GM21360 (cell line): ENCODE measurements at regions not wholly inside any gene's neighbourhood (a gene's known extent, or its start where the extent isn't known, plus 50 kb on each side); places are given as distances from the start of the nearest gene placed in this dataset.
"Not testable (repeated sequence)": the region's sequence is repeated elsewhere in the genome, so short reads cannot be mapped to it uniquely, and the experiment has no call there.

Experiments used
- ATAC-seq: cut with Tn5 transposase; IDR thresholded peaks from one replicate; pipeline ENCODE4 v1.9.1; 2021; ENCODE audit warnings: mild to moderate bottlenecking, moderate library complexity; ENCODE audit not compliant: unreplicated experiment

GRCh38 chr4:66766557-66766956 lies 778.7 kb downstream of the CENPC start:
- no peak for ATAC-seq

GRCh38 chr4:66750273-66750672 lies 795.0 kb downstream of the CENPC start:
- ATAC-seq = no peak

DNA sequence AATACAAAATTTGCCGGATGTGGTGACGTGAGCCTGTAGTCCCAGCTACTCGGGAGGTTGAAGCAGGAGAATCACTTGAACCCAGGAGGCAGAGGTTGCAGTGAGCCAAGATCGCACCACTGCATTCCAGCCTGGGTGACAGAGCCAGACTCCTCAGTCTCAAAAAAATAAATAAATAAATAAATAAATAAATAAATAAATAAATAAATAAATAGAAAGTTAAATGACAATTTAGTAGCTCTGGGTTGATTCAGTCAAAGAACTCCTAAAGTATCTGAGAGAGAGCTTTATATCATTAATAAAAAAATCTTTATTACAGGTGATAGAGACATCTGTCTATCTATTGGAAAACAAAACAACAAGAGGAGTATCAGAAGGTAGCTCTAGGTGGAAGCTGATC lies 798.4 kb downstream of the CENPC start:
- ATAC-seq = not testable (repeated sequence)

GRCh38 chr4:66741081-66741480 lies 804.2 kb downstream of the CENPC start:
- ATAC-seq = no peak

DNA sequence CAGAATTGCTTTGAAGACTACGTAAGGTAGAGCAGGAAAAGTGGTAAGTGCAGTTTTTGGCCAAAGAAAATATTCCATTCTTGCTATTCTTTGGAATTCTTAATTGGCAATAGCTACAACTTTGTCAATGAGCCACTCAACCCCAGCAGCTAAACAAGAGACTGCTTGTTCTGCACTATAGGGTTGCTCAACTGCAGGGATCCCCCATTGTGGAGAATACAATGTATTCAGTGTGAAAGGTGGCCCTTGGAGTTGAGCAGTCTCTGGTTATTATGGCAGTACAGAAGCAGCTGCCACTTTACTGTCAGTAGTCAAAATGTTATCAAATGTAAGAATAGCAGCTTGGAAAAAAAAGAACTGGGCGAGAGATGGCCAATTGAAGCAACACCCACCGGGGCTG lies 808.7 kb downstream of the CENPC start:
- ATAC-seq = no peak

- ATAC-seq = no peak
These were observed 817.0 kb downstream of the CENPC start for GRCh38 chr4:66728280-66728679.

- not testable (repeated sequence) for ATAC-seq
These were observed 832.9 kb downstream of the CENPC start for GRCh38 chr4:66712301-66712921.

GRCh38 chr4:66704243-66704642 lies 841.1 kb downstream of the CENPC start:
- ATAC-seq = no peak

DNA sequence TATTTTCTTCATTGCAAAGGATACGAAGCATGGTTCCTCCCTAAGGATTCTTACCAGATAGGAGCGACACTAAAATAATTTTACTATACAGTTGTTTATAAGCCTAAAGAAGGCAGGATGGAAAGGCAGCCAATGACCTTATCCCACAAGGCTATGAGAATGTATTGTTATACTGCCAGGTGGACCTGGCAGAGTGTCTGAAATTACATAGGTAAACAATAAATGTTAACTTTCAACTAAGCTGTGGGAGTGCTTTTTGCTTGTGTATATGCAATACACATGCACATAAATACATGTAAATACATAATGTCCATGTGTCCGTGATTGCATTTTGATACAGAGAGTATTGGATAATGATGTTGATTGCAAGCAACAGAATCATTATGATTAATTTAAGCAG lies 850.6 kb downstream of the CENPC start:
- ATAC-seq = no peak

DNA sequence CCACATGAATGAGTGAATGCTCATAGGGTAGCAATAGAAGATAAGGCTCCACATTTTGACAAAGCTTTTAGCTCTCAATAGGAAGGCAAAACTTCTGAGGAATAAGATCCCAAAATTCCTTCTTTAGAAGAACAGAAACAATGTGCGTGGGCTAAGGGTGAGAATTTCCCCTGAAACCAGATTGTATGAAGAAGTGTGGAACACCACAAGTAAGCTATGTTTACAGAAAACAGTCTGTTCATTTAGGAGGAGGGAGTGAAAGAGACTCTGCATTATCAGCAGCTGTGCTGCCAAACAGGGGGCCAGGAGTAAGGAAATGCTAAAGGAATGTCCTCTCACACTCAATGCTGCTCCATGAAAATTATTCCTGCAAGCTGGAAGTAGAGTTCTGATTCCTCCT lies 851.6 kb downstream of the CENPC start:
- ATAC-seq = no peak

DNA sequence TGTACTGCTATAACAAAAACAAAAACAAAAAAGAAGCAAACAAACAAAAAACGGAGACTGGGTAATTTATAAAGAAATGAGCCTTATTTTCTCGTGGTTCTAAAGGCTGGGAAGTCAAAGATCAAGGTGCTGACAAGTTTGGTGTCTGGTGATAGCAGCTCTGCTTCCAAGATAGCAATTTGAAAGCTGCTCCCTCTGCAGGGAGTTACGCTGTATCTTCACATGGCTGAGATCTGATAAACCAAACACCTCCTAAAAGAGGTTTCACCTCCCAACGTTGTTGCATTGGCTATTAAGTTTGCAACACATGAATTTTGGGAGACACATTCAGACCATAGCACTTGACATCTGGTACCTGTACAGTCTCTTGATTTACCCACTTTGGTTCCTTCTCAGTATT lies 854.2 kb downstream of the CENPC start:
- ATAC-seq = no peak

GRCh38 chr4:66688674-66689073 lies 856.6 kb downstream of the CENPC start:
- ATAC-seq = no peak

- ATAC-seq = no peak
These were observed 857.8 kb downstream of the CENPC start for GRCh38 chr4:66687459-66687858.

DNA sequence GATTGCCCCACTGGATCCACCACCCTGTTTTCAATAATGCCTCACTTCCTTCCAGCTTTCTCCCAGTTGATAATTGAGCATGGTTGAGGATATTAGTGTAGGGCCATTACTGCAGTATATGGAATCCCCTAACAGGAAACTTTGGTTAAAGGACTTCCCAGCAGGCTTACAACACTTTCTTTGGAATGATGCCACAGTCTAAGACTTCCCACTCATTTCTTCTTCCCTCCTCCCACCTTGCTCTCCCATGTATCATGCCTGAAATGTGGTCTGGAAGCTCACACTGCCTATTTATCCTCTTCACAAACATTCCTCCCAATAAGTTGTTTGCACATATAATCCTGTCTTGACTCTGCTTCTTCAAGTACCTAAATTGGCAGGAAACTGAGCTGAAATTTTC lies 863.3 kb downstream of the CENPC start:
- no peak for ATAC-seq

DNA sequence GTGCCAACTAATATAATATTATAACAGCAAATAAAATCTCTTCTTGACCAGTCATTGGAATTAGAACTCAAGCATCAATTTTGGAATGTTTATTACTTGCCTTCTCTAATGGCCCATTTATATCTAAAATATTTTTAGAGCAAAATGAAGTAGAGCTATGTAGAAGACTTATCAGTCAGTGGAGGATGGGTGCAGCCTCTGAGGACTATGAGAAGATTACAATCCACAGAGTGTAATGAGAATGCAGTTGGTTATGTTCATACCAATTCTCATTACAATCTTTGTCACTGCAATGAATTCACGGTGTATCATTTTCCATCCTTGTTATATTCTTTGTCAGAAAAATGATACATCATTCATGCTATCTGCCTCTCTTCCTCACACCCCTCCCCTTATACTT lies 878.1 kb downstream of the CENPC start:
- no peak for ATAC-seq

DNA sequence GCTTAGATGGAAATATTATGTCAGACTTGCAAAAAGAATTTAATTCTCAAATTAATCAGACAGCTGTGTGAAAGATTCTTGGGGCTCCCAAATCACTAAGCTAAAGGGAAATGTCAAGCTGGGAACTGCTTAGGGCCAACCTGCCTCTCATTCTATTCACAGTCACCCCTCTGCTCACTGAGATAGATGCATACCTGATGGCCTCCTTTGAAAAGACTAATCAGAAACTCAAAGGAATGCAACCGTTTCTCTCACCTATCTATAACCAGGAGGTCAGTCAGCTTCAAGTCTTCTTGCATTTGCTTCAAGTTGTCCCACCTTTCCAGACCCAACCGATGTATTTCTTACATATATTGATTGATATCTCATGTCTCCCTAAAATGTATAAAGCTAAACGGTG lies 882.7 kb downstream of the CENPC start:
- ATAC-seq = no peak

GRCh38 chr4:66658809-66659208 lies 886.5 kb downstream of the CENPC start:
- ATAC-seq = no peak

- no peak for ATAC-seq
These were observed 889.8 kb downstream of the CENPC start for GRCh38 chr4:66655505-66655904.

- ATAC-seq = no peak
These were observed 891.4 kb downstream of the CENPC start for GRCh38 chr4:66653937-66654336.

DNA sequence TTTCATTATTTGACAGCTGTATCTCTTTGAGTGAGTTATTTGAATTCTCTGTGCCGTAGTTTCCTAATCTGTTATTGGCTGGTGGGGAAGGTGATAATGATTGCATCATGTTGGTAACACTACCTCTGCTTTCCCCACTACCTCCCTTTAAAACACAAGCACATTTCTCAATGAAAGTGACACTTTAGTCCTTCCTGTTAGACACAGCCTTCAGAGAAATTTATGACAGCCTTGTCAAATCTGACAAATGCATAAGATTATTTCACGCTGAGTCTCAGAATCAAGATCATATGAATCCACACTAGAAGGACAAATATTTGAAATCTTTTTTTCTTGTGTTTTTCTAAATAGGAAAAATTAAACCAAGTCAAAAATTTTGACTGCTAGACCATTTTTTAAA lies 896.1 kb downstream of the CENPC start:
- no peak for ATAC-seq

DNA sequence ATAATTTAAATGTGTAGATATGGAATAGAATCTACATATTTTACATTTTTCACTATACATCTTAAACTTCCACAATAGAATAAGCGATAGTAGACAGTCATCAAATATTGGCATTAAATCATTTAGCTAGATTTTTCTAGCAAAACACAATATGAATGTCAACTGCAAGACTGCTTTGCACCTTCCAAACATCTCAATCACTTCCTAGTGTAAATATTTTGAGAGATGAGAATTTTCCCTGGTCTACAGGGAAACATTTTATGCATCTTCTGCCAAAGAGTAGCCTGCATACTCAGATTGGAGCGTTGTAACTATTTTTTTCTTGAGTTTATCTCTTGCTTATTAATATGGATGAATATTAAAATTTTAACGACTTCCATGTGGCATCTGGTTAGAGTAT lies 897.4 kb downstream of the CENPC start:
- ATAC-seq = no peak

- ATAC-seq = no peak
These were observed 897.8 kb downstream of the CENPC start for GRCh38 chr4:66647476-66647875.

DNA sequence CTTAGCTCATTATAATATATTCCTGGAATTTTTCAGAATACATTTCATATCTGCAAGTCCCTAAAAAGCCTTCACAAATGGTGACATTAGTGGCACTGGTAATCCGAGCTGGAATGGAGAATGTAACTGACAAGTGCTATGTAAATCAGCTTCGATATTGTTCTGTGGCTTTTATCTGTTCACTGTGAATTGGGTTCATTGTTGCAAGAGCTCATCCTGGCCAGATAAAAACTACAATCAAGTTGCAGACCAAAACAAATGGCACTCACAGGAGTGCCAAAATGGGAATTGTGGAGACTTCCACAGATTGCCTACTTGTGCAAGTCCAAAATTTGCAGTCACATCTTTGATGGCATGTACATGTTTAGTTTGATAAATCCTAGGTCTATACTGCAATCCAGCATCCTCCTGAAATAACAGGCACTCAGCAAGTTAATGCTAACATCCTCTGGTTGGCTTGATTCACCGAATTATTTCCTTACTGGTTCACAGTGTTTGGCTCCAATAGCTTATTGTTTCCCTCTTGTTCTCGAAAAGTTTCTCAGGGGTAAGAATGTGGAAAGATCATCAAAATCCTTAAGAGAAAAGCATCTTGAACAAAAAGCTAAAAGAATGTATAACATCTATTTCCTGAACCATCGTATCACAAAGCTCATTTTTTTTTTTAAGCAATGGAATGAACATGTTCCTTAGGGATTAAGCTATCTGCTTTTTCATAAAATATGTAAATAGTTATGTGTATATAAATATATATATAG lies 904.9 kb downstream of the CENPC start:
- ATAC-seq = no peak
